Chondrocyte (in vitro differentiated cells): ENCODE measurements at regions not wholly inside any gene's neighbourhood (a gene's known extent, or its start where the extent isn't known, plus 50 kb on each side); places are given as distances from the start of the nearest gene placed in this dataset.
"Not testable (repeated sequence)": the region's sequence is repeated elsewhere in the genome, so short reads cannot be mapped to it uniquely, and the experiment has no call there.

Experiments
- DNase-seq: peaks from one replicate; pipeline ENCODE4 v3.0.0; 2021; ENCODE audit warnings: mixed read lengths, low spot score
- H3K27ac Mint-ChIP-seq: one replicate; pipeline ENCODE4 v1.8.0; 2021; ENCODE audit warnings: mild to moderate bottlenecking, moderate library complexity, mixed read lengths; ENCODE audit not compliant: unreplicated experiment
- H3K27me3 Mint-ChIP-seq: 2 replicates; pipeline ENCODE4 v1.8.0; 2021; ENCODE audit warnings: low read depth, mixed read lengths
- H3K36me3 Mint-ChIP-seq: 2 replicates; pipeline ENCODE4 v1.8.0; 2021; ENCODE audit warnings: low read depth, mixed read lengths
- H3K4me1 Mint-ChIP-seq: 2 replicates; pipeline ENCODE4 v1.8.0; 2021; ENCODE audit warnings: low read depth, mild to moderate bottlenecking, mixed read lengths
- H3K4me3 Mint-ChIP-seq: one replicate; pipeline ENCODE4 v1.8.0; 2021; ENCODE audit warnings: mild to moderate bottlenecking, moderate library complexity, mixed read lengths; ENCODE audit not compliant: unreplicated experiment
- H3K9me3 Mint-ChIP-seq: 2 replicates; pipeline ENCODE4 v1.8.0; 2021; ENCODE audit warnings: low read depth, mixed read lengths
- CTCF ChIP-seq: fragments of 200-600 bp; sonication (generic); IDR thresholded peaks from 2 replicates; pipeline ENCODE4 v1.5.0; 2021; ENCODE audit warnings: antibody characterized with exemption, mild to moderate bottlenecking, moderate library complexity

GRCh38 chr7:68613897-68614296, 984.4 kb upstream of the AUTS2 start:
- H3K4me3 Mint-ChIP-seq, result no peak overlapping the region
- TF ChIP-seq CTCF, result no peak
- H3K4me1 Mint-ChIP-seq, result no peaks in the 10 kb centered on the region
- peaks cover 1% of the 10 kb centered on the region for H3K36me3 Mint-ChIP-seq
- peaks cover 39% of the 10 kb centered on the region for H3K9me3 Mint-ChIP-seq
- no peak overlapping the region for H3K27ac Mint-ChIP-seq
- peaks cover 10% of the 10 kb centered on the region for H3K27me3 Mint-ChIP-seq
- no peak for DNase-seq

DNA sequence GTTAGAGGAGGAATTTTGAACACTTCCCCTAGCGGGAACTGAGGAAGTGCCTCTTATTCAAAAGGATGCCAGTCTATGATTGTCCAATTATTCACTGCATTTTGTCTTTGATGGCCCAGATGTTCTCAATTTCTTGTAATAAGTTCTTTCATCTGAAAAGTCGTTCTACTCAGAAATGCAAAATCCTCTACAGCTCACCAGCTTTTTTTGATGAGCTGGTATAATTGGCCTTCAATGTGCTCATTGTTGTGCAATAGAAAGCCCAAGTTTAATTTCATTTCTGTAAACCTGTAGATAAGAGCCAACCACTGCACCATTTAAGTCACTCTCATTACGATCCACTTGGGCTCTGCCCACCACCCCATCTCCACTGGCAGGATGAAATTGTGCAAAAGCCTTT, 978.7 kb upstream of the AUTS2 start:
- Mint-ChIP-seq H3K4me1 (no peaks in the 10 kb centered on the region), H3K27me3 (peaks cover 3% of the 10 kb centered on the region), H3K36me3 (peaks cover 1% of the 10 kb centered on the region), H3K27ac (no peak overlapping the region), H3K4me3 (no peak overlapping the region), H3K9me3 (peaks cover 27% of the 10 kb centered on the region)
- no peak for DNase-seq
- TF ChIP-seq CTCF, result no peak

DNA sequence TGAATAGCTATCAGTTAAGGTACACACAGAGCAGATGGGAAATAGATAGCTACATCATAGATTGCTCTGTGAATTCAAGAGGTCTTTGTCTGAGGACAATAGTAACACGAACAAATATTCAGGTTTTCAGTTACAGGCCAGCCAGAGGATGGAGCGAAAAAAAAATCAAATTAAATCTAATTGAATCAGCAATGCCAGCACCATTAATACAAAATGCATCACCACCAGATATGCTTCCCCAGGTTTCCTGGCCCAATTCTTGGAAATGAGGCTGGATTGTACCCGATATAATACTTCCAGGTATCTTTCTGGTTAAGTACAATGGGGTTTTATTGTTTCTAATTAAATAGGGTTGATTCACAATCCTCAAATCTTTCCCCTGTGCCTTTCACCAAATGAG, 975.8 kb upstream of the AUTS2 start:
- no peaks in the 10 kb centered on the region for H3K4me1 Mint-ChIP-seq
- H3K36me3 Mint-ChIP-seq, result no peaks in the 10 kb centered on the region
- no peak overlapping the region for H3K27ac Mint-ChIP-seq
- TF ChIP-seq CTCF, result no peak
- DNase-seq, result no peak
- peaks cover 4% of the 10 kb centered on the region for H3K9me3 Mint-ChIP-seq
- H3K4me3 Mint-ChIP-seq, result no peak overlapping the region
- H3K27me3 Mint-ChIP-seq, result peaks cover 5% of the 10 kb centered on the region

- Mint-ChIP-seq H3K27me3 (peaks cover 5% of the 10 kb centered on the region), H3K27ac (no peak overlapping the region), H3K4me1 (no peaks in the 10 kb centered on the region), H3K9me3 (no peaks in the 10 kb centered on the region), H3K36me3 (no peaks in the 10 kb centered on the region), H3K4me3 (no peak overlapping the region)
- DNase-seq, result no peak
- TF ChIP-seq CTCF, result no peak
Measured at GRCh38 chr7:68623030-68623429, 975.2 kb upstream of the AUTS2 start.

- H3K27ac Mint-ChIP-seq, result no peak overlapping the region
- H3K27me3 Mint-ChIP-seq, result peaks cover 5% of the 10 kb centered on the region
- H3K4me1 Mint-ChIP-seq, result no peaks in the 10 kb centered on the region
- H3K36me3 Mint-ChIP-seq, result no peaks in the 10 kb centered on the region
- no peak overlapping the region for H3K4me3 Mint-ChIP-seq
- no peak for DNase-seq
- TF ChIP-seq CTCF, result no peak
- peaks cover 3% of the 10 kb centered on the region for H3K9me3 Mint-ChIP-seq
Measured at GRCh38 chr7:68627247-68627864, 970.9 kb upstream of the AUTS2 start.

GRCh38 chr7:68630914-68631313, 967.4 kb upstream of the AUTS2 start:
- DNase-seq, H3K36me3 Mint-ChIP-seq, H3K4me1 Mint-ChIP-seq, H3K27me3 Mint-ChIP-seq, H3K27ac Mint-ChIP-seq, H3K9me3 Mint-ChIP-seq, H3K4me3 Mint-ChIP-seq: not testable (repeated sequence)
